GM12878 (cell line): ENCODE measurements at regions not wholly inside any gene's neighbourhood (a gene's known extent, or its start where the extent isn't known, plus 50 kb on each side); places are given as distances from the start of the nearest gene placed in this dataset.

Experiments
- BCL11A ChIP-seq: IDR thresholded peaks from 2 replicates; pipeline ENCODE4 v1.6.1; 2011; ENCODE audit warnings: low read depth, low read length
- BMI1 ChIP-seq: fragments of 450-650 bp; IDR thresholded peaks from 2 replicates; pipeline ENCODE4 v1.6.1; 2016; ENCODE audit warnings: mild to moderate bottlenecking, moderate library complexity, borderline replicate concordance
- CBX3 ChIP-seq: fragments of 200-600 bp; sonication (generic); IDR thresholded peaks from 2 replicates; pipeline ENCODE4 v1.6.1; 2016; ENCODE audit warnings: low read depth, borderline replicate concordance
- HCFC1 ChIP-seq: fragments of 150-350 bp; IDR thresholded peaks from 2 replicates; pipeline ENCODE4 v1.6.1; 2014; ENCODE audit warnings: low read length
- HDAC2 ChIP-seq: fragments of 200-600 bp; sonication (generic); IDR thresholded peaks from 2 replicates; pipeline ENCODE4 v1.6.1; 2017
- HDAC6 ChIP-seq: fragments of 200-600 bp; sonication (generic); IDR thresholded peaks from one replicate; pipeline ENCODE4 v1.8.0; 2017; ENCODE audit warnings: antibody characterized with exemption; ENCODE audit not compliant: unreplicated experiment
- NR2C2 ChIP-seq: IDR thresholded peaks from 2 replicates; pipeline ENCODE4 v1.6.1; 2011; ENCODE audit warnings: borderline replicate concordance, low read depth; ENCODE audit not compliant: control insufficient read depth, insufficient read length
- POLR2A ChIP-seq: IDR thresholded peaks from 2 replicates; pipeline ENCODE4 v1.6.1; 2011; ENCODE audit warnings: low read depth, mild to moderate bottlenecking, low read length
- SMAD5 ChIP-seq: IDR thresholded peaks from 2 replicates; pipeline ENCODE4 v1.6.1; 2016; ENCODE audit warnings: antibody characterized with exemption, low read depth
- SUZ12 ChIP-seq: fragments of 200-600 bp; sonication (generic); IDR thresholded peaks from one replicate; pipeline ENCODE4 v1.6.1; 2018; ENCODE audit warnings: antibody characterized with exemption, mild to moderate bottlenecking; ENCODE audit not compliant: unreplicated experiment
- ZNF384 ChIP-seq: IDR thresholded peaks from 2 replicates; pipeline ENCODE4 v1.6.1; 2012; ENCODE audit warnings: low read depth, mild to moderate bottlenecking, low read length, improper control_type of control experiment, borderline replicate concordance
- TF ChIP-seq, protein P1 (sequence below): IDR thresholded peaks from 2 replicates; pipeline ENCODE4 v1.6.1; 2012; ENCODE audit warnings: improper control_type of control experiment, low read depth, low read length; ENCODE audit not compliant: insufficient replicate concordance
- TF ChIP-seq, protein P2 (sequence below): fragments of 150-350 bp; IDR thresholded peaks from 2 replicates; pipeline ENCODE4 v1.6.1; 2014; ENCODE audit warnings: mild to moderate bottlenecking, low read depth, low read length
- TF ChIP-seq, protein P3 (sequence below): IDR thresholded peaks from 2 replicates; pipeline ENCODE4 v1.6.1; 2012; ENCODE audit warnings: low read depth, low read length, improper control_type of control experiment
- TF ChIP-seq, protein P4 (sequence below): fragments of 450-650 bp; formaldehyde crosslinking; IDR thresholded peaks from 2 replicates; pipeline ENCODE4 v1.4.0; 2020; ENCODE audit warnings: mild to moderate bottlenecking, moderate library complexity
- TF ChIP-seq, protein P5 (sequence below): fragments of 450-650 bp; IDR thresholded peaks from 2 replicates; pipeline ENCODE4 v1.6.1; 2017; ENCODE audit warnings: mild to moderate bottlenecking

DNA sequence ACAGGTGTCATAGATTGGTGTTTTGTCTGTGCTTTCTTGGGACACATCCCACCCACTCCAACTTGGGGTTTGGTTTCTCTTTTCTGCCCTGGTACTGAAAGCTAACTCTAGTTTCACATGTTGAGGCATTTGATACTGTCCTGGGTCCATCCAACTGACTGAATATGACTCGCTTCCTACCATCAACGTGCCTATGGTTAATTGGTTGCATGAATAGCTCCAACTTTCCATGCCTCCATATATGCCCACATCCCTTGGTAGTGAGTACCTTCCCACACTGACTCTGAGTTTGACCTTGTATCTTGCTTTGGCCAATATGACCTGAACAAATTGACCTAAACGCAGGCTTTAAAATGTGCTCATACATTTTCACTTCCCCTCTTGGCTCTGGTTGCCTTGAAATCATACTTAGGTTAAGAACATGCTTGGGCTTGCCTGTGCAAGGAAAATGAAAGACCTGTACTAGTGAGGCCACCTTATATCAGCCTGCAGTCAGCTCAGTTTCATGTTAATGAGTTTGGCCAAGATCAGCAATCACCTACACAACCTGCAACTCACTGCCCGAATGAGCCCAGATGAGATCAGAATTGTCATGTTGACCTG lies 81.0 kb upstream of the KCNK2 start (continued):
- TF ChIP-seq, protein P1, sequence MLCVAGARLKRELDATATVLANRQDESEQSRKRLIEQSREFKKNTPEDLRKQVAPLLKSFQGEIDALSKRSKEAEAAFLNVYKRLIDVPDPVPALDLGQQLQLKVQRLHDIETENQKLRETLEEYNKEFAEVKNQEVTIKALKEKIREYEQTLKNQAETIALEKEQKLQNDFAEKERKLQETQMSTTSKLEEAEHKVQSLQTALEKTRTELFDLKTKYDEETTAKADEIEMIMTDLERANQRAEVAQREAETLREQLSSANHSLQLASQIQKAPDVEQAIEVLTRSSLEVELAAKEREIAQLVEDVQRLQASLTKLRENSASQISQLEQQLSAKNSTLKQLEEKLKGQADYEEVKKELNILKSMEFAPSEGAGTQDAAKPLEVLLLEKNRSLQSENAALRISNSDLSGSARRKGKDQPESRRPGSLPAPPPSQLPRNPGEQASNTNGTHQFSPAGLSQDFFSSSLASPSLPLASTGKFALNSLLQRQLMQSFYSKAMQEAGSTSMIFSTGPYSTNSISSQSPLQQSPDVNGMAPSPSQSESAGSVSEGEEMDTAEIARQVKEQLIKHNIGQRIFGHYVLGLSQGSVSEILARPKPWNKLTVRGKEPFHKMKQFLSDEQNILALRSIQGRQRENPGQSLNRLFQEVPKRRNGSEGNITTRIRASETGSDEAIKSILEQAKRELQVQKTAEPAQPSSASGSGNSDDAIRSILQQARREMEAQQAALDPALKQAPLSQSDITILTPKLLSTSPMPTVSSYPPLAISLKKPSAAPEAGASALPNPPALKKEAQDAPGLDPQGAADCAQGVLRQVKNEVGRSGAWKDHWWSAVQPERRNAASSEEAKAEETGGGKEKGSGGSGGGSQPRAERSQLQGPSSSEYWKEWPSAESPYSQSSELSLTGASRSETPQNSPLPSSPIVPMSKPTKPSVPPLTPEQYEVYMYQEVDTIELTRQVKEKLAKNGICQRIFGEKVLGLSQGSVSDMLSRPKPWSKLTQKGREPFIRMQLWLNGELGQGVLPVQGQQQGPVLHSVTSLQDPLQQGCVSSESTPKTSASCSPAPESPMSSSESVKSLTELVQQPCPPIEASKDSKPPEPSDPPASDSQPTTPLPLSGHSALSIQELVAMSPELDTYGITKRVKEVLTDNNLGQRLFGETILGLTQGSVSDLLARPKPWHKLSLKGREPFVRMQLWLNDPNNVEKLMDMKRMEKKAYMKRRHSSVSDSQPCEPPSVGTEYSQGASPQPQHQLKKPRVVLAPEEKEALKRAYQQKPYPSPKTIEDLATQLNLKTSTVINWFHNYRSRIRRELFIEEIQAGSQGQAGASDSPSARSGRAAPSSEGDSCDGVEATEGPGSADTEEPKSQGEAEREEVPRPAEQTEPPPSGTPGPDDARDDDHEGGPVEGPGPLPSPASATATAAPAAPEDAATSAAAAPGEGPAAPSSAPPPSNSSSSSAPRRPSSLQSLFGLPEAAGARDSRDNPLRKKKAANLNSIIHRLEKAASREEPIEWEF, result no peak
- no peak for TF ChIP-seq HDAC2
- TF ChIP-seq ZNF384, result no peak
- TF ChIP-seq, protein P2, sequence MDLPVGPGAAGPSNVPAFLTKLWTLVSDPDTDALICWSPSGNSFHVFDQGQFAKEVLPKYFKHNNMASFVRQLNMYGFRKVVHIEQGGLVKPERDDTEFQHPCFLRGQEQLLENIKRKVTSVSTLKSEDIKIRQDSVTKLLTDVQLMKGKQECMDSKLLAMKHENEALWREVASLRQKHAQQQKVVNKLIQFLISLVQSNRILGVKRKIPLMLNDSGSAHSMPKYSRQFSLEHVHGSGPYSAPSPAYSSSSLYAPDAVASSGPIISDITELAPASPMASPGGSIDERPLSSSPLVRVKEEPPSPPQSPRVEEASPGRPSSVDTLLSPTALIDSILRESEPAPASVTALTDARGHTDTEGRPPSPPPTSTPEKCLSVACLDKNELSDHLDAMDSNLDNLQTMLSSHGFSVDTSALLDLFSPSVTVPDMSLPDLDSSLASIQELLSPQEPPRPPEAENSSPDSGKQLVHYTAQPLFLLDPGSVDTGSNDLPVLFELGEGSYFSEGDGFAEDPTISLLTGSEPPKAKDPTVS, result no peak
- TF ChIP-seq BMI1, result no peak
- no peak for TF ChIP-seq HDAC6
- no peak for TF ChIP-seq POLR2A
- no peak for TF ChIP-seq HCFC1
- no peak for TF ChIP-seq NR2C2
- TF ChIP-seq SUZ12, result no peak
- TF ChIP-seq BCL11A, result peak; percentile 93
- TF ChIP-seq, protein P3, sequence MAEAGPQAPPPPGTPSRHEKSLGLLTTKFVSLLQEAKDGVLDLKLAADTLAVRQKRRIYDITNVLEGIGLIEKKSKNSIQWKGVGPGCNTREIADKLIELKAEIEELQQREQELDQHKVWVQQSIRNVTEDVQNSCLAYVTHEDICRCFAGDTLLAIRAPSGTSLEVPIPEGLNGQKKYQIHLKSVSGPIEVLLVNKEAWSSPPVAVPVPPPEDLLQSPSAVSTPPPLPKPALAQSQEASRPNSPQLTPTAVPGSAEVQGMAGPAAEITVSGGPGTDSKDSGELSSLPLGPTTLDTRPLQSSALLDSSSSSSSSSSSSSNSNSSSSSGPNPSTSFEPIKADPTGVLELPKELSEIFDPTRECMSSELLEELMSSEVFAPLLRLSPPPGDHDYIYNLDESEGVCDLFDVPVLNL, result no peak
- TF ChIP-seq CBX3, result no peak
- TF ChIP-seq, protein P4, sequence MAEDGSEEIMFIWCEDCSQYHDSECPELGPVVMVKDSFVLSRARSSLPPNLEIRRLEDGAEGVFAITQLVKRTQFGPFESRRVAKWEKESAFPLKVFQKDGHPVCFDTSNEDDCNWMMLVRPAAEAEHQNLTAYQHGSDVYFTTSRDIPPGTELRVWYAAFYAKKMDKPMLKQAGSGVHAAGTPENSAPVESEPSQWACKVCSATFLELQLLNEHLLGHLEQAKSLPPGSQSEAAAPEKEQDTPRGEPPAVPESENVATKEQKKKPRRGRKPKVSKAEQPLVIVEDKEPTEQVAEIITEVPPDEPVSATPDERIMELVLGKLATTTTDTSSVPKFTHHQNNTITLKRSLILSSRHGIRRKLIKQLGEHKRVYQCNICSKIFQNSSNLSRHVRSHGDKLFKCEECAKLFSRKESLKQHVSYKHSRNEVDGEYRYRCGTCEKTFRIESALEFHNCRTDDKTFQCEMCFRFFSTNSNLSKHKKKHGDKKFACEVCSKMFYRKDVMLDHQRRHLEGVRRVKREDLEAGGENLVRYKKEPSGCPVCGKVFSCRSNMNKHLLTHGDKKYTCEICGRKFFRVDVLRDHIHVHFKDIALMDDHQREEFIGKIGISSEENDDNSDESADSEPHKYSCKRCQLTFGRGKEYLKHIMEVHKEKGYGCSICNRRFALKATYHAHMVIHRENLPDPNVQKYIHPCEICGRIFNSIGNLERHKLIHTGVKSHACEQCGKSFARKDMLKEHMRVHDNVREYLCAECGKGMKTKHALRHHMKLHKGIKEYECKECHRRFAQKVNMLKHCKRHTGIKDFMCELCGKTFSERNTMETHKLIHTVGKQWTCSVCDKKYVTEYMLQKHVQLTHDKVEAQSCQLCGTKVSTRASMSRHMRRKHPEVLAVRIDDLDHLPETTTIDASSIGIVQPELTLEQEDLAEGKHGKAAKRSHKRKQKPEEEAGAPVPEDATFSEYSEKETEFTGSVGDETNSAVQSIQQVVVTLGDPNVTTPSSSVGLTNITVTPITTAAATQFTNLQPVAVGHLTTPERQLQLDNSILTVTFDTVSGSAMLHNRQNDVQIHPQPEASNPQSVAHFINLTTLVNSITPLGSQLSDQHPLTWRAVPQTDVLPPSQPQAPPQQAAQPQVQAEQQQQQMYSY (CRISPR knock-in tag), result no peak
- TF ChIP-seq, protein P5, sequence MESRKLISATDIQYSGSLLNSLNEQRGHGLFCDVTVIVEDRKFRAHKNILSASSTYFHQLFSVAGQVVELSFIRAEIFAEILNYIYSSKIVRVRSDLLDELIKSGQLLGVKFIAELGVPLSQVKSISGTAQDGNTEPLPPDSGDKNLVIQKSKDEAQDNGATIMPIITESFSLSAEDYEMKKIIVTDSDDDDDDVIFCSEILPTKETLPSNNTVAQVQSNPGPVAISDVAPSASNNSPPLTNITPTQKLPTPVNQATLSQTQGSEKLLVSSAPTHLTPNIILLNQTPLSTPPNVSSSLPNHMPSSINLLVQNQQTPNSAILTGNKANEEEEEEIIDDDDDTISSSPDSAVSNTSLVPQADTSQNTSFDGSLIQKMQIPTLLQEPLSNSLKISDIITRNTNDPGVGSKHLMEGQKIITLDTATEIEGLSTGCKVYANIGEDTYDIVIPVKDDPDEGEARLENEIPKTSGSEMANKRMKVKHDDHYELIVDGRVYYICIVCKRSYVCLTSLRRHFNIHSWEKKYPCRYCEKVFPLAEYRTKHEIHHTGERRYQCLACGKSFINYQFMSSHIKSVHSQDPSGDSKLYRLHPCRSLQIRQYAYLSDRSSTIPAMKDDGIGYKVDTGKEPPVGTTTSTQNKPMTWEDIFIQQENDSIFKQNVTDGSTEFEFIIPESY, result no peak
- no peak for TF ChIP-seq SMAD5
